NCI-H524 treated with DMSO at 0.1 percent for 48 hours (cell line): ENCODE measurements at regions not wholly inside any gene's neighbourhood (a gene's known extent, or its start where the extent isn't known, plus 50 kb on each side); places are given as distances from the start of the nearest gene placed in this dataset.

Experiments
- DNase-seq: peaks from one replicate; lab custom pipeline; 2025; lab: John Stamatoyannopoulos, UW

GRCh38 chr2:204046145-204046544 is 109.6 kb downstream of the ICOS start:
- DNase-seq = no peak

GRCh38 chr2:204049635-204050034 is 113.1 kb downstream of the ICOS start:
- DNase-seq = no peak

GRCh38 chr2:204050681-204051080 is 114.1 kb downstream of the ICOS start:
- DNase-seq = no peak

- no peak for DNase-seq
Measured at GRCh38 chr2:204051476-204051875, 114.9 kb downstream of the ICOS start.

GRCh38 chr2:204051984-204052556 is 115.5 kb downstream of the ICOS start:
- no peak for DNase-seq

GRCh38 chr2:204059016-204059415 is 122.5 kb downstream of the ICOS start:
- no peak for DNase-seq

- peak; percentile 57 for DNase-seq
Measured at GRCh38 chr2:204060841-204061240, 124.3 kb downstream of the ICOS start.

GRCh38 chr2:204061241-204061640 is 124.7 kb downstream of the ICOS start:
- DNase-seq = peak; percentile 50

- DNase-seq = no peak
Measured at GRCh38 chr2:204064119-204064518, 127.6 kb downstream of the ICOS start.

GRCh38 chr2:204065566-204065965 is 129.0 kb downstream of the ICOS start:
- DNase-seq = no peak

- DNase-seq = no peak
Measured at GRCh38 chr2:204066051-204066450, 129.5 kb downstream of the ICOS start.

GRCh38 chr2:204069804-204070203 is 133.2 kb downstream of the ICOS start:
- DNase-seq = no peak

- DNase-seq = no peak
Measured at GRCh38 chr2:204072443-204073324, 136.1 kb downstream of the ICOS start.

- DNase-seq = no peak
Measured at GRCh38 chr2:204074456-204074855, 137.9 kb downstream of the ICOS start.

GRCh38 chr2:204078003-204078698 is 141.6 kb downstream of the ICOS start:
- DNase-seq = no peak

- DNase-seq = no peak
Measured at GRCh38 chr2:204081487-204082425, 145.2 kb downstream of the ICOS start.

- no peak for DNase-seq
Measured at GRCh38 chr2:204086167-204086566, 149.6 kb downstream of the ICOS start.

GRCh38 chr2:204089105-204089504 is 152.5 kb downstream of the ICOS start:
- no peak for DNase-seq

GRCh38 chr2:204089574-204089973 is 153.0 kb downstream of the ICOS start:
- DNase-seq = no peak

GRCh38 chr2:204090021-204090420 is 153.5 kb downstream of the ICOS start:
- DNase-seq = no peak

- no peak for DNase-seq
Measured at GRCh38 chr2:204104811-204105210, 168.2 kb downstream of the ICOS start.

- no peak for DNase-seq
Measured at GRCh38 chr2:204108330-204108751, 171.8 kb downstream of the ICOS start.
